DND-41 (cell line): ENCODE measurements at regions not wholly inside any gene's neighbourhood (a gene's known extent, or its start where the extent isn't known, plus 50 kb on each side); places are given as distances from the start of the nearest gene placed in this dataset.

Source experiments
- ATAC-seq: fragments of 200-7000 bp; cut with Tn5 transposase; 3 replicates; pipeline ENCODE4 v1.9.1; 2021; ENCODE audit warnings: low read depth; ENCODE audit not compliant: insufficient read depth
- DNase-seq: peaks from one replicate; pipeline ENCODE4 v3.0.0-alpha.2; 2020
- H2AFZ ChIP-seq: 2 replicates; pipeline ENCODE4 v1.6.0; 2012; ENCODE audit warnings: low read depth, low read length
- H3K27ac ChIP-seq: 2 replicates; pipeline ENCODE4 v1.5.1; 2012; ENCODE audit warnings: low read length, inconsistent platforms
- H3K27me3 ChIP-seq: fragments of 200-600 bp; sonication (generic); 2 replicates; pipeline ENCODE4 v1.6.0; 2012; ENCODE audit warnings: low read length, mild to moderate bottlenecking, inconsistent platforms; ENCODE audit not compliant: insufficient read depth, poor library complexity
- H3K36me3 ChIP-seq: 2 replicates; pipeline ENCODE4 v1.5.1; 2012; ENCODE audit warnings: low read length, inconsistent platforms; ENCODE audit not compliant: insufficient read depth
- H3K4me1 ChIP-seq: 2 replicates; pipeline ENCODE4 v1.5.1; 2012; ENCODE audit warnings: mild to moderate bottlenecking, low read length; ENCODE audit not compliant: insufficient read depth
- H3K4me2 ChIP-seq: 2 replicates; pipeline ENCODE4 v1.6.0; 2012; ENCODE audit warnings: mild to moderate bottlenecking, moderate library complexity, low read length, inconsistent platforms; ENCODE audit not compliant: insufficient read depth
- H3K4me3 ChIP-seq, 2 experiments: fragments of 200-600 bp in 1 of 2; shearing (Covaris generic) in 1 of 2; 2 replicates each; pipeline ENCODE4 v1.5.1; 2012 to 2016; ENCODE audit warnings: inconsistent platforms in 2 of 2, low read length in 2 of 2, mild to moderate bottlenecking in 2 of 2, low read depth in 1 of 2, moderate library complexity in 1 of 2
- H3K79me2 ChIP-seq: 2 replicates; pipeline ENCODE4 v1.6.0; 2012; ENCODE audit warnings: low read length, inconsistent platforms; ENCODE audit not compliant: insufficient read depth
- H3K9ac ChIP-seq: 2 replicates; pipeline ENCODE4 v1.6.0; 2012; ENCODE audit warnings: low read depth, mild to moderate bottlenecking, inconsistent platforms, low read length, moderate library complexity
- H3K9me3 ChIP-seq: 2 replicates; pipeline ENCODE4 v1.5.1; 2012; ENCODE audit warnings: low read length, moderate library complexity, mild to moderate bottlenecking, inconsistent platforms; ENCODE audit not compliant: insufficient read depth, severe bottlenecking
- H4K20me1 ChIP-seq: 2 replicates; pipeline ENCODE4 v1.6.0; 2012; ENCODE audit warnings: low read length; ENCODE audit not compliant: insufficient read depth
- CTCF ChIP-seq: IDR thresholded peaks from 2 replicates; pipeline ENCODE4 v1.5.1; 2012; ENCODE audit warnings: borderline replicate concordance, low read length, moderate library complexity, mild to moderate bottlenecking; ENCODE audit not compliant: poor library complexity, severe bottlenecking; ENCODE audit errors: extremely low read depth
- EZH2 ChIP-seq: IDR thresholded peaks from 3 replicates; pipeline ENCODE4 v1.6.1; 2012; ENCODE audit warnings: borderline replicate concordance, low read depth, mild to moderate bottlenecking, moderate library complexity, low read length, inconsistent platforms; ENCODE audit not compliant: severe bottlenecking

GRCh38 chr1:37315371-37315846 is 159.0 kb upstream of the ZC3H12A start:
- peaks cover 12% of the 10 kb centered on the region for H3K27me3 ChIP-seq
- H3K9me3 ChIP-seq = no peaks in the 10 kb centered on the region
- DNase-seq (no peak), ATAC-seq (no peak)
- H3K4me1 ChIP-seq = no peaks in the 10 kb centered on the region
- no peak overlapping the region for H3K4me3 ChIP-seq
- H2AFZ ChIP-seq = no peak overlapping the region
- no peaks in the 10 kb centered on the region for H3K79me2 ChIP-seq
- no peak overlapping the region for H3K27ac ChIP-seq
- no peaks in the 10 kb centered on the region for H3K36me3 ChIP-seq
- TF ChIP-seq EZH2 = no peak
- TF ChIP-seq CTCF = no peak
- no peak overlapping the region for H3K4me2 ChIP-seq
- no peak overlapping the region for H3K9ac ChIP-seq
- H4K20me1 ChIP-seq = no peaks in the 10 kb centered on the region; the same call in 1 of the 2 replicates

GRCh38 chr1:37317870-37318467 is 156.4 kb upstream of the ZC3H12A start:
- Histone ChIP-seq H3K27ac (no peak overlapping the region), H3K36me3 (no peaks in the 10 kb centered on the region)
- ATAC-seq = no peak

GRCh38 chr1:37318490-37318889 is 155.9 kb upstream of the ZC3H12A start:
- DNase-seq (no peak), ATAC-seq (no peak)
- Histone ChIP-seq H3K9me3 (no peaks in the 10 kb centered on the region), H3K9ac (no peak overlapping the region), H3K36me3 (no peaks in the 10 kb centered on the region), H2AFZ (no peak overlapping the region), H3K4me2 (no peak overlapping the region), H3K4me1 (no peaks in the 10 kb centered on the region), H3K79me2 (no peaks in the 10 kb centered on the region), H3K27me3 (peaks cover 14% of the 10 kb centered on the region), H3K27ac (no peak overlapping the region), H3K4me3 (no peak overlapping the region), H4K20me1 (peaks cover 3% of the 10 kb centered on the region)
- no peak for TF ChIP-seq CTCF
- no peak for TF ChIP-seq EZH2

More at GRCh38 chr1:37317870-37318467, 156.4 kb upstream of the ZC3H12A start:
- Histone ChIP-seq H3K4me2 (no peak overlapping the region), H4K20me1 (no peaks in the 10 kb centered on the region; the same call in 1 of the 2 replicates), H3K9me3 (no peaks in the 10 kb centered on the region), H3K27me3 (peaks cover 14% of the 10 kb centered on the region), H3K4me3 (no peak overlapping the region), H3K4me1 (no peaks in the 10 kb centered on the region), H3K9ac (no peak overlapping the region), H3K79me2 (no peaks in the 10 kb centered on the region), H2AFZ (no peak overlapping the region)
- no peak for TF ChIP-seq EZH2
- TF ChIP-seq CTCF = no peak
- DNase-seq = no peak
